Psoas muscle (tissue), 7 donors: ENCODE measurements at regions not wholly inside any gene's neighbourhood (a gene's known extent, or its start where the extent isn't known, plus 50 kb on each side); places are given as distances from the start of the nearest gene placed in this dataset.

Experiments
- ATAC-seq, 4 donors: fragments of 200-7000 bp; cut with Tn5 transposase; one replicate each; pipeline ENCODE4 v1.9.1; 2020; ENCODE audit warnings: moderate library complexity in 3 of 4, mild to moderate bottlenecking in 2 of 4
- DNase-seq, 2 donors: peaks; one replicate each; pipeline ENCODE4 v3.0.0-alpha.2; 2020
- H3K27ac ChIP-seq: fragments of 200-600 bp; one replicate; pipeline ENCODE4 v1.8.0; 2022
- H3K27me3 ChIP-seq, 3 donors: fragments of 200-600 bp in 1 of 3; one replicate each; pipeline versions ENCODE4 v1.6.1 to v1.8.0; 2013 to 2022; ENCODE audit warnings: low read length in 2 of 3, mild to moderate bottlenecking in 2 of 3, moderate library complexity in 1 of 3; ENCODE audit not compliant: insufficient read depth in 3 of 3
- H3K36me3 ChIP-seq, 2 donors: fragments of 200-600 bp in 1 of 2; one replicate each; pipeline versions ENCODE4 v1.6.1 to v1.8.0; 2013 to 2022; ENCODE audit warnings: low read depth in 1 of 2, mild to moderate bottlenecking in 1 of 2, moderate library complexity in 1 of 2; ENCODE audit not compliant: insufficient read depth in 1 of 2
- H3K4me1 ChIP-seq: fragments of 200-600 bp; one replicate; pipeline ENCODE4 v1.8.0; 2022
- H3K4me3 ChIP-seq: fragments of 200-600 bp; one replicate; pipeline ENCODE4 v1.8.0; 2022; ENCODE audit warnings: mild to moderate bottlenecking
- H3K9me3 ChIP-seq: fragments of 200-600 bp; one replicate; pipeline ENCODE4 v1.8.0; 2022
- CTCF ChIP-seq: fragments of 200-600 bp; IDR thresholded peaks from one replicate; pipeline ENCODE4 v1.8.0; 2022; ENCODE audit warnings: antibody characterized with exemption
- WGBS, 3 donors: extraction: QIAGEN DNeasy Blood & Tissue Kit; methylation state at CpG; one replicate each; pipeline versions ENCODE4 v1.1.6 to v1.1.7; 2013; 5-methylcytosine and 5-hydroxymethylcytosine counted together
- intact Hi-C, 2 donors: fragments of 100-400 bp; cut with DNase I; formaldehyde crosslinking; loops; one replicate each; pipeline versions ENCODE4 v1.11.0 to v1.14.2; 2022
- donor health status: healthy with polysubstance abuse.
- donor health status: DM: no; HTN: no; CAD: no; lungs with moderate emphysema.
- donor health status: Bipolar disorder and iron deficiency.
- donor health status: healthy.
- donor health status: DM: yes; HTN: yes; CAD: no.
- donor health status: DM: no; HTN: no; CAD: no.
- donor health status: DM: yes; HTN: yes; CAD: no.

- no peak overlapping the region for H3K4me3 ChIP-seq
- TF ChIP-seq CTCF = no peak
- WGBS, 3 donors = 74 to 81% (median 75%) methylated on average over 2 of the region's 2 CpGs
- H3K4me1 ChIP-seq = no peaks in the 10 kb centered on the region
- intact Hi-C loops = no loop called here
- DNase-seq (no peak), ATAC-seq (no peak)
- H3K36me3 ChIP-seq = no peaks in the 10 kb centered on the region
- no peaks in the 10 kb centered on the region for H3K27me3 ChIP-seq
- no peak overlapping the region for H3K27ac ChIP-seq
- no peaks in the 10 kb centered on the region for H3K9me3 ChIP-seq
Measured at GRCh38 chr2:188701836-188702235, 272.3 kb upstream of the COL3A1 start.

GRCh38 chr2:188705191-188705590, 269.0 kb upstream of the COL3A1 start:
- no peak for TF ChIP-seq CTCF
- Histone ChIP-seq H3K36me3 (no peaks in the 10 kb centered on the region), H3K9me3 (no peaks in the 10 kb centered on the region), H3K4me1 (no peaks in the 10 kb centered on the region), H3K27me3 (no peaks in the 10 kb centered on the region), H3K27ac (no peak overlapping the region), H3K4me3 (no peak overlapping the region)
- 54 to 62% (median 60%) methylated on average over 2 of the region's 2 CpGs for WGBS, 3 donors
- intact Hi-C loops = no loop called here
- no peak for DNase-seq
- no peak for ATAC-seq

- Histone ChIP-seq H3K36me3 (no peaks in the 10 kb centered on the region), H3K9me3 (peaks cover 3% of the 10 kb centered on the region), H3K27me3 (no peaks in the 10 kb centered on the region), H3K27ac (no peak overlapping the region), H3K4me3 (no peak overlapping the region), H3K4me1 (no peaks in the 10 kb centered on the region)
- ATAC-seq (no peak), DNase-seq (no peak)
- intact Hi-C loops = no loop called here
- 83 to 88% (median 85%) methylated on average over 1 of the region's 1 CpG for WGBS, 3 donors
- no peak for TF ChIP-seq CTCF
Measured at GRCh38 chr2:188713961-188714360, 260.2 kb upstream of the COL3A1 start.

GRCh38 chr2:188720811-188721605, 253.2 kb upstream of the COL3A1 start:
- no peak for TF ChIP-seq CTCF
- Histone ChIP-seq H3K4me3 (no peak overlapping the region), H3K36me3 (no peaks in the 10 kb centered on the region), H3K27ac (no peak overlapping the region), H3K27me3 (no peaks in the 10 kb centered on the region), H3K4me1 (no peaks in the 10 kb centered on the region), H3K9me3 (no peaks in the 10 kb centered on the region)
- WGBS, 3 donors = 25 to 39% (median 28%) methylated on average over 2 of the region's 2 CpGs
- intact Hi-C loops = no loop called here
- DNase-seq = no peak
- no peak for ATAC-seq

- ATAC-seq (no peak), DNase-seq (no peak)
- 73 to 81% (median 80%) methylated on average over 3 of the region's 3 CpGs for WGBS, 3 donors
- Histone ChIP-seq H3K27ac (no peak overlapping the region), H3K9me3 (no peaks in the 10 kb centered on the region), H3K4me3 (no peak overlapping the region), H3K4me1 (no peaks in the 10 kb centered on the region), H3K36me3 (no peaks in the 10 kb centered on the region), H3K27me3 (no peaks in the 10 kb centered on the region)
- intact Hi-C loops = no loop called here
- TF ChIP-seq CTCF = no peak
Measured at GRCh38 chr2:188721784-188722183, 252.4 kb upstream of the COL3A1 start.
